Activated T-cell treated with anti-CD3 and anti-CD28 coated beads for 1 hour (primary cell): ENCODE measurements at regions not wholly inside any gene's neighbourhood (a gene's known extent, or its start where the extent isn't known, plus 50 kb on each side); places are given as distances from the start of the nearest gene placed in this dataset.
"Not testable (repeated sequence)": the region's sequence is repeated elsewhere in the genome, so short reads cannot be mapped to it uniquely, and the experiment has no call there.

Experiments
- DNase-seq: peaks from one replicate; pipeline ENCODE4 v3.0.0-alpha.2; 2020; ENCODE audit warnings: low read depth

DNA sequence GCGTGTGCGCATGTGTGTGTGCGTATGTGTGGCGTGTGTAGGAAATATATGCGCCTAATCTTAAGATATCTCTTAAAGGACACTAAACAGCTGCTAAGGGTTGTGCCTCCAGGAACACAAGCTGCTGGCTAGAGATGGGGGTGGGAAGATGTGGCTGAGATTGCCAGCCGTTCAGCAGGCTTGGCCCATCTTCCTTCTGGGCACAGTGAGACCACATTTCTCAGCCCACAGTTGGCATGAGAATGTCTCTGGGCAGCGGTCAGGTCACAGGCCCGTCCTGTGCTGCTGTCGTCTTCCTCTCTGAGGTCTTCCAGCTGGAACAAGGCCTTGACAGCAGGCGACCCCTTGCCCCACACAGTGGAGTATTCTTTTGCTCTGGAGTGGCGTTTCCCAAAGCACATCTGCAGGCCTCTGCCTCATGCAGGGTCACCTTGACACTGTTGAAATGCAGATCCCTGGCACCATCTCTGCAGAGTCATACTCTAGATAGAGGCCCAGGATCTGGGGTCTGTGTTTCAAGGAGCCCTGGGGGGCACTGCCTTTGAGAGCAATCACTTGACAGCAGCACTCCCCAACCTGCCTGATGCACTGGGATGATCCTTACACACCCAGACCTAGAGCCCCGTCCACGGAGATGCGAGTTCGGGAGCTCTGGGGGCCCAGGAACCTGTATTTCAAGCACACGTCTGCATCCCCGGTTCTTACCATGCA, 335.5 kb upstream of the SFSWAP start:
- no peak for DNase-seq

DNA sequence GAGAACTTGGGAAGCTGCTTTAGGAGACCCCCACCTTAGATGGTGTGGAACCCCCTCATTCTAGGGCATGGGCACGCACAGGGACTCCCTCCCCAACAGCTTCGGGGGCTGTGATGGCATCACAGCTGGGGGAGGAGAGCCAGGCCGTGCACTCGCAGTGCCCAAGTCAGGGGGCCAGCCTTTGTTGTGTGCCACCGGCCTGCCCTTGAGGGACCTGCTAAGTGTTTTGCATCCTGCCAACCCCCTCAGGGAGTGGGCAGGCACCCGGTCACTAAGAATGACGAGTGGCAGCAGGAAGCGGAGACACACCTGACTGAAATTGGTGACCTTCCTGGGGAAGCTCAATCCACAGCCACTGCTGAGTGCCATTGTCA, 334.9 kb upstream of the SFSWAP start:
- DNase-seq = no peak

DNA sequence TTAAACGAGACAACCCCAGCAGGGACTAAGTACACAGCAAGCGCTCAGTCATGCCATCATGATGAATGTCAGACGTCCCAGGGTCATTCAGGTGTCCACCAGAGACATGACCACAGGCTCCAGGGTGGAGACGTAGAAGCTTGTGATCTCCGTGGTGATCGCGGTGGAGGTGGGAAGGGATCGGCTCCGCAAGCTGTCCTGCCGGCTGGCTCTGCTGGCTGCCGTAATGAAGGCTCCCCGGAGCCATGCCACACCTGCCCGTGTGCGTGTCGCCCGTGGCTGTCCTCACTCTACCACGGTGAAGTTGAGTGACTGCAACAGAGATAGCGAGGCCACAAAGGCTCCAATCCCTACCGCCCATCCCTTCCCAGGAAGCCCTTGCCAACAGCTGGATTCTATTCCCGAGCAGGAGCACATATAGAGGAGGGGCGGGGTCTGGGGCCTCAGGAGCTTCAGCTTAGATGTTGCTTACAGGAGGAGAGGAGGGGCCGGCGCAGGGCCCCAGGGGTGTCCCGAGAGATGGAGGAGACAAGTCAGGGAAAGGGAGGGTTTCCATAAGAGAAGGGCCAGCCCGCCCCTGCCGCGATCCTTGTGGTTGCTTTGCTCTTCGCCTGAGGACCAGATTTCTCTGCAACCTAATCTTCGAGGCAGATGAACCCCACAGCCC, 332.6 kb upstream of the SFSWAP start:
- DNase-seq = no peak

DNA sequence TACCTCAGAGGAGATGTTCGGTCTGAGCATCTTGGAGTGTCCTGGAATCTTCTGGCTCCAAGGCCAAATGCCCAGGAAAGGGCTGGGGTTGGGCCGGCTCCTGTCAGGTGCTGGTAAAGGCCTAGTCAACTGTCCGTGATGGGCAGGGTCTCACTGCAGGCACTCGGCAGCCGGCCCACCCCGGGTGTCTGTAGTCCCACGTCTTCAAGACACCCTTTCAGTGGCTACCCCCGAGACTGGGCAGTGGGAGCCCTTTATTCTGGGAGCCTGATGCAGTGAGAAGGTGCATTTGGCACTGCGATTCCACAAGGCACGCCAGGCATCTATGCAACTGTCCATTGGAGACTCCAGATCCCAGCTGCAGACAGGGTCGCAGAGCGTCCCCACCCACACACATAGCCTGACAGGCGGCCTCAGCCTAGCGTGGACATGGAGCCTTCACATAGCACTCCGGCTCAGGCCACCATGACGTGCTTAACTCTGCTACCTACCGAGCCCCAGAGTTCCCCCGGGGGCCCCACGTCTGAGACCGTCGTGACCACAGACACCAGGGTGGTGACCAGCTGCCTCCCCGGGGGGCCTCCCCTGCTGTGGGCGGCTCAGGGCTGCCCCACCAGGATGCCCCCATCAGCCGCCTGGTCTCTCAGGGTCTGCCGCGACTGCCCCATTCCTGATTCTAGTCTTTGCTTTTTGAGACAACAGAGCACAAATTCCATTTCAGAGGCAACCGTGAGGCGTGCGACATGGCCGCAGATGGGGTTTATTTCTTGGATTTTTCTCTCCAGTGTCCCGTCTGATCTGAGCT, 331.8 kb upstream of the SFSWAP start:
- no peak for DNase-seq

DNA sequence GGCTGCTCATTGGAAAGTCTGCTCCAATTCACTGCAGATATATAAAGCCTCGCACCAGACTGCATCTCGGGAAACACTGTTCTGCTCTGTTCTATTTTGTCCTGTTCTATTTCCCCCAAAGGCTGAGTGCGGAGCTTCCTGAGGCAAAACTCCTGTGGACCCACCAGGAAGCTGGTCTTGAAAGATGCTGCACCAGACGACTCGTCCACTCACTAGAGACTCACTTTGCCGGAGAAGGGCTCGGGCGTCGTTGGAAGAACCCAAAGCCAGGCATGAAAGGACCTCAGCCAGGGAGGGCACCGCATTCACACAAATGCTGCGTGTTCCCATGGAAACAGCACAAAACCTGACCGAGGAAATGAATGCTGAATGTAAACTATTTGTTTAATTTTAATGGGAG, 331.2 kb upstream of the SFSWAP start:
- no peak for DNase-seq

DNA sequence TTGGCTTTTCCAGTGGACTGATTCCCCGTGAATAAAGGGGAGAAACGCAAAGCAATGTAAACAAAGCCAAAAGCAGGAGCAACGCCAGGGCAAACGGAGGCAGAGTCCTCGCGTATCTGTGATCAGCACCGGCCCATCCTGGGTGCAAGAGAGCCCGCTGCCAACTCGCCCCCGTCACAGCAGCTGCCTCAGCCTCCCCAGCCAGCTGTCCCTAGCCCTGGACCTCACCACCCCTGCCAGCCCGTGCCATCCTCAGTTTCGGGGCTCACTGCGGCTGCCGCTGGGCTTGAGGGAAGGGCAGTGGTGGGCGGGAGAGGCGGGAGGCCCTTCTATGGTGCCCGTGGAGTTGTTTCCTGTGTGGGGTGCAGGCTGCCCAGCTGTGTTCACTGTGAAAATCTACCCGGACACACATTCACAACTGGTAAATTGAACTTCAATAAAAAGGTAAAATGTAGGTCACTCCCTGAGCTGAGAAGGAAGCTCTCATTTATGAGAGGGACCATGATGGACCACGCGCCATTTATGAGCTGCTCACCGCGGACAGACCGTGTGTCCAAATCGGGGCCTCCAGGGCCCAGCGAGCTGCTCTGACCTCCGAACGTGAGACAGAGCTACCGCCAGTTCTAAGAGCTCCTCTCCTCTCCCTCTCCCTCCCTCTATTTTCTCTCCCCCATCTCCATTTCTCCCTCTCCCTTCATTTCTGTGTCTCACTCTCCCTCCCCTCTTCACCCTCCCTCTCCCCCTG, 330.5 kb upstream of the SFSWAP start:
- DNase-seq = no peak

DNA sequence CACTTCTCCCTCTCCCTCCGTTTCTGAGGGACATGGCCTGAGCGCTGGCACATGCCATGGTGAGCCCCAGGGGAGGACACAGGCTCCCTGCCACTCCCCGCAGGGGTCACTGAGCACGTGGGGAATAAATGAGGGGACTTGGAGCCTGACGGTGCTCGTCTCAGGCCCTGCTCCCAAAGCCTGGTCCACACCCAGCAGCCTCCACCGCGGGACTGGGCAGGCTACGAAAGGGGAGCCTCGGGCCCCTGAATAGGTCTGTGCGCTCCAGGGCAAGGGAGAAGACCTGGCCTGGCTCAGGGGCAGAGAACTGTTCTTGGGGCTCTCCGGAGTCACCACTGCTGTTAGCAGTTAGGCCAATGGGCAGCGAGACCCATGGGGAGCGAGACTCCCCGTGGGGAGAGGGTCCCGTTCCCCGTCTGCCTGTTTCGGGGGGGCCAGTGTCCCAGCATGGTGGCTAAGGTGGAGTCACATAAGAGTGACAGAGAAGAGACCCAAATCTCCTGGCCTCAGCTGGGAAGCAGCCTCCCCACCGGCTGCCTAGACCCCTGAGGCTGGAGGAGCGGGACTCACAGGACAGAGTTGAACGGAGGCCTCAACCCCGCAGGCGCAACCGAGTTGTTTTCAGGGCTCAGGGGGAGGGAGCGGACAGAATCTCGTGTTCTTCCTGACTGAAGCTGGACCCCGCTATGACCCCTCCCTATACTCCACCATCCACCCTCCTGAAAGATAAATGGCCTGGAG, 329.8 kb upstream of the SFSWAP start:
- no peak for DNase-seq

DNA sequence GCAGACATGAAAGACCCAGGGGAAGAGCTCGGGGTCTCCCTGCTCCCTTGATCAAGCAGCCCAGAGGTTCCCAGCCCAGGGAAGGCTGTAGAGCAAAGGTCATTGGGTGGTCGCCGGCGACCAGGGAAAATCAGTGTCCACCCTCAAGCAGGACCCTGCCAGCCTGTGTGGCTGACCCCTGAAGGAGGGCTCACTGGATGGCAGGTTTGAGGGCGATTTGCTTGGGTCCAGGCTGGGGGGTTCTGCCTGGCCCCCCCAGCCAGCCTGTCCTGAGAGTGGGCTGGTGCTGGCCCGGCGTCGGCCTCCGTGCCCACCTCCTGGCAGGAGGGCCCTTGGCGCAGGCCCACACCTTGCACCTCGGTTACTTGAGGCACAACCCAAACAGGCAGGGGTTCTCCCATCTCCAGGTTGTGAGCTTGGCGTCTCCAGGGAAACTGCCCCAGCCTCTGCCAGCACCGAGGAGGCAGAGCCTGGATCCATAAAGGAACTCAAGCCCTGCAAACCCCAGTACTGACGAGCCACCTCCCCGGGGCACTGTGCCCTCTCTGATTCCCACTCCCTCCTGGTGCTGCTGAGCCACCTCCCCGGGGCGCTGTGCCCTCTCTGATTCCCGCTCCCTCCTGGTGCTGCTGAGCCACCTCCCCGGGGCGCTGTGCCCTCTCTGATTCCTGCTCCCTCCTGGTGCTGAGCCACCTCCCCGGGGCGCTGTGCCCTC, 329.0 kb upstream of the SFSWAP start:
- DNase-seq = no peak

DNA sequence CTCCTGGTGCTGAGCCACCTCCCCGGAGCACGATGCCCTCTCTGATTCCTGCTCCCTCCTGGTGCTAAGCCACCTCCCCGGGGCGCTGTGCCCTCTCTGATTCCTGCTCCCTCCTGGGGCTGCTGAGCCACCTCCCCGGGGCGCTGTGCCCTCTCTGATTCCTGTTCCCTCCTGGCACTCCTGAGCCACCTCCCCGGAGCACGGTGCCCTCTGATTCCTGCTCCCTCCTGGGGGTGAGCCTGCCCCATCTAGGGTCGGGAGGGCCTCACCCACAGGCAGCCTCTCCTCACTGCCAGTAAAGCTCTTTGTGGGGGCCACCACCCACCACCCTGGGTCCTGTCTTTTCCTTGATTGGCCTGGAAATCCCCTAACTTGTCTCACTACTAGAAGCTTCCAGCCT, 327.6 kb upstream of the SFSWAP start:
- DNase-seq = no peak

DNA sequence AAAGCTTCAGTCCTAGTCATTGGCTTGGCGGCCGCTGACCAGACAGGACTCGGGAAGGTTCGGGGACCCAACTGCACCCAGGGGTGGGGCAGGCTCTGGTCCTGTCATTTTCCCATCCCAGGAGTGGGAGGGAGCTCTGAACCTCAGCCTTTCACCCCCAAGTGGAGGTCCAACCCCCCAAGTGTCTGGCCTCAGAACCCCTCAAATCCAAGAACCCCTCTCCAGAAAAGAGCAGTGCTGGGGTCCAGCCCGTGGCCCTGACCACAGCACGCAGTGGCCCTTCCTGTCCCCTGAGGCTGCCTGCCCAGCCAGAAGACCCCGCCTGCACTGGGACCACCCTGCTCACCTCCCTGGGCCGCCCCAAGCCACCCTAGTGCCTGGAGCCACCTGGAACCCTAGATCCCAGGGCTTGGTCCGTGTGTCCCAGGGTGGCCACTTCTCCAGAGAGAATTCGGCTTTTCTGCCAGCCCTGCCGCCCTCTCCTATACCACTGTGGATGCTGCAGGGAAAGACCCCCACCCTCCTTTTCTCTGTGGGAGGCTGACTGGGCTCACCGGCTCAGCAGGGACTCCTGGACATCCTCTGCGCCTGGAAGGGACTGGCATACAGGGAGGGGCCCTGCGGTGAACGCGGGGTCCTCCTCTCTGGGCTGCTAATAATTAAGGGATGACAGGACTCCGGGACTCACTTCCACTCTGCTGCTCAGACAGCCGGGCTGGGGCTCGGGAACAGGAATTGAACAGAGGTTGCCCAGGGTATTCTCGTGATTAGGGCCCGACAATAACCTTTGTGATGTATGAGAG, 326.9 kb upstream of the SFSWAP start:
- no peak for DNase-seq

DNA sequence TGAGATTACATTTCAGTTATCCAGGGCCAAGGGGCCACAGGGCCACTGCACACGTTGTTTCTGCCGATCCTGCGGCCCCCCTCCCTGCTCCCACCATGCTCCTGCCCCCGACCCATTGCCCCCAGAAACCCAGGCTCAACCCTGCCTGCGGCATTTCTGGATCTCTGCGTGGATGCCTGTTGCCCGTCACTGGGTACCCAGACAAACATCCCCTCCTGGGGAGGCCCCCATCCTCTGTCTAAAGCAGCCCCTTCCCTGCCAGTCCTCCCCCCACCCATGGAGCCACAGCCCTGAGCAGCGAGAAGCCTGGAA, 326.4 kb upstream of the SFSWAP start:
- DNase-seq = no peak

DNA sequence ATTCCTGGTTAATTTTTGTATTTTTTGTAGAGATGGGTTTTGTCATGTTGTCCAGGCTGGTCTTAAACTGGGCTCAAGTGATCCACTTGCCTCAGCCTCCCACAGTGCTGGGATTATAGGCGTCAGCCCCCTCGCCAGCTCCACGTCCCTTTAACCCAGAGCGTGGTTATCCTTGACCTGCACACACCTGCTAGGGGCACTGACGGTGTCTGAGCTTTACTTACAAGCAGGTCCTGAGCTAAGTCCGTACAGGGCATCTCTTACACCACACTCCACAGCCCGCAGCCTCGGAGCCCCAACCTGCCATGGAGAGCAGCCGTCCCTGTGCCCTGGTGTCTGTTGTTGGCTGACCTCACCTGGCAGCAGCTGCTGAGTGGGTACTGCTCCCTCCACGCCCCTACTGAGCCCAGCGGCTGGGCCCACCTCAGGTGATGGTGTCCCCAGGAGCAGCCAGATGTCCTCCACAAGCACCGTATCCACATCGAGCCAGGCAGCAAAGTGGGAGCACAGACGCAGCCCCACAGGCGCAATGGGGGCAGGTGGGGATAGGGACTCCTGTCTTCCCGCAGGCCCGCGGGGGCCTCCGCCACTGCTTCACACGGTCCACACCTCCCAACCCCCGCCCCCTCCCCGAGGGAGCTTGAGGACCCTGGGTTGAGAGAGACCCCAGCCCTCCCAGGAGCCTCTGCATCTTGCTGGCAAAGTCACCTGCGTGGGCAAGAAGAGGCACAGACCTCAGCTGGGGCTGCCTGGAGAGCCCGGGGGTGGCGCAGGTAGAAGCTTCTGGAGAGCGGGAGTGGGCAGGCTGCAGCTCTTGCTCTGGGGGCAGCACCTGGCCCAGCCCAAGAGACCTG, 325.4 kb upstream of the SFSWAP start:
- DNase-seq = no peak

DNA sequence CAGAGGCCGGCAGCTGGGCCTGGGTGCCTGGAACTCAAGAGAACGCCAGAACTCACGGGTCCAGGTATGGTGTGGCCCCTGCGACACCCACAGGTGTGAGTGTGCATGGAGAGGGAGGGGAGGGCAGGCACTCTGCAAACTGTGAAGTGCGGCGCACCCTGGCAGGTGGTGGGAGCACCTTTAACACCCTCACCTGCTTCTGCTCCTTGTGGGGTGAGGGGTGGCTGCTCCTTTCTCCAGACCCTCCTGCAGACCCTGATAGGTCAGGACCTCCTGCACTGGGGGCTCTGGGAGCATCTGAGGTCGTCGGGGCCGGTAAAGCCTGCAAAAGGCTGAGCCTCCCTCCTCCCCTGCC, 324.7 kb upstream of the SFSWAP start:
- DNase-seq = no peak

DNA sequence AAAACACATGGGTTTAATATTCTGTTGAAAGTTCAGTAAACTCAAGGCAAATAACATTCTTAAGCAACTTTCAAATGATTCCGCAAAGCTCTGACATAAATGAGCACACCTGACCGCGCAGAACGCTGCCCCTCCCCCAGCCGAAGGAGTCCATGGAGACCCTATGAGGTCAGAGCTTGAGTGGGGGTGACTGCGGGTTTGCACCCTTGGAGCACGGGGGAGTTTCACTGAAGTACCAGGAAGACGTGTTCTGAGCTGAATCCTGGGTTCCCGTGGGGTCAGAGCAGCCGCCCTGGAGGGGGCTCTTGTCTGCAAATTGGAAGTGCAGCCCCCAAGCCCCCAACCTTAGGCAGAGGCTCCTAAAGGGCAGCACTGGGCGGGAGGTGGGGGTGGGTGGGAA, 324.1 kb upstream of the SFSWAP start:
- DNase-seq = no peak

DNA sequence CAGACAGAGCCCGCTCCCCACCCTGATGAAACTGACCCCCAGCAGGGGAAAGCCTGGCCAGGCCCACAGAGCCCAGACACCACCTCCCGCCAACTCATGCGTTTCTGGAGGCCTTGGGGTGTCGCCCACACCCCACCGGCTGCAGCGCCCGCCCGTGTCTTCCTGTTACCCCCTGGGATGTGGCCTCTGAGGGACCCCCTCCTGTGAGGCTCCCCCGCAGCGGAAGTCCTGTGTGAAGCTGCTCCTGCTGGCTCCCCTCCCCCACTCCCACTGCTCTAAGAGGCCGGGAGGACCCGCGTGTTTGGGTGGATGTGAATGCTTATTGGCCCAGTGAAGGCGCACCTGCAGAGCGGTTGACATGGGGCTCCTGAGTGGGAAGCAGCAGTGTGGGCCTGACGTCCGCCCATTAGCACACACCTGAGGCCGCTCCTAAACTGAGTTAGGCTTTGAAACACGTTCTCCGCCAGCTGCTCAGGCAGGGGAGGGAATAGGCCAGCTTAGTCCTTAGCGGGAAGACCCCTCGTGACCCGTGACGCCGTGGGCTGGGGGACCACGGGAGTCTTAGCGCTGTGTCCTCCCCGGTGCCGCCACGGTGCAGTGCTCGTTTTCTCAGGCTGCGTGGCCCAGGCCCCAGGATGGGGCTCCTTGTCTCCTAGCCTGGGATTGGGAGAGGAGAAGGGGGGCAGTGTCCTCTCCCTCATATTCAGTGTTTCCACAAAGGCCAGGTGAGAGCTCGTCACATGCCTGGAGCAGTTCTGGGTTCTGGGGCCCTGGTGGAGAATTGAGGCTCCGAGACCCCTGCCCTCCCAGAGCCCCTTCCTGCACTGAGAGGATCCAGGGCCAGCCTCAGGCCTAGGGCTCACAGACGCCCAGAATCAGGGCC, 323.4 kb upstream of the SFSWAP start:
- no peak for DNase-seq

DNA sequence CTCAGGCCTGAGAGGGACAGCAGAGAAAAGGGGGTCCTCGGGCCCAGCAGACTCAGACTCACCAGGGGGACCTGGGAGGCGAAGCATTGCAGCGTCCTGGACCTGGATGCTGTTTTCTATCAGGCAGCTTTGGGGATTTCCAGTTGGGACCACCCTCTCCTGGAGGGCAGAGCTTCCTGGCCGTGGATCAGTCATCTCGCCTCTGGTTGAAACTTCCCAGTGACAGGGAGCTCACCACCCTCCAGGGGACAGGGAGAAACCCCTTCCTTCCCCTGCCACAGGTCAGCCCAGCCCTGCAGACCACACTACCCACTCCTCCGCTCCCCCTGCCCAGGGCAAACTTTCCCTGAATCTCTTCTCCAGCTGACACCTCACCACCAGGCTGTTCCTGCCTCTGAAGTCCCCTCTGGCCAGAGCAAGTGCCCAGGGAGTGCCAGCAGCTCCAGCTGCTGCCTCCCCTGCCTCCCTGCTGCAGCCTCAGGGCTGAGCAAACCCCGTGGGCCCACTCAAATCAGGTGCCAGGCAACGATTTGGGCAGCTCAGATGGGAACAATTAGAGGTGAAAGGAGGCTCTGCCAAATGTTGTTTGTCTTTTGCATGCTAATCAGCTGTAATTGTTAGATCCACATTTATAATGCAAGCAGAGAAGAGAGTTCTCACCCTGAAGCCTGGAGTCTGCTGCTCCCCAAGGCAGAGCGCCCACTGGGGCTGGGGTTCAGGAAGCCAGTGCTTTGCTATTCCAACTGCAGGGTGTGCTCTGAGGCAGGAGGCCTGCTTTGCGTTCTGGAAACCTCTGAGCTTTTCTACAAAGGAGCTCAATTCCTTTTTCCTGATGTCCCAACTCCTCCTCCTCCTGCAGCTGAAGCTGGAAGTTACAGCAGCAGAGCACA, 322.5 kb upstream of the SFSWAP start:
- not testable (repeated sequence) for DNase-seq
